ENCODE measurements at regions not wholly inside any gene's neighbourhood (a gene's known extent, or its start where the extent isn't known, plus 50 kb on each side); places are given as distances from the start of the nearest gene placed in this dataset.

- no peaks in the 10 kb centered on the region for H4K20me1 ChIP-seq (replicated peaks in 1 of 2; ENCODE audit: control insufficient read depth in 1 of 2, insufficient read depth in 2 of 2, low read length in 2 of 2)
- H2BK5ac ChIP-seq (ENCODE audit: low read depth, low read length): no peak overlapping the region
- no peak overlapping the region for H3K56ac ChIP-seq (replicated peaks; ENCODE audit: insufficient read length, low read depth, low read length)
- no peak overlapping the region for H3K4me3 ChIP-seq (ENCODE audit: extremely low read depth in 1 of 4, insufficient read depth in 2 of 4, low read depth in 3 of 4, low read length in 4 of 4)
- 85% methylated on average over 2 of the region's 2 CpGs; no CpG with 5 or more reads in 1 of the 2 experiments for WGBS, 2 experiments (ENCODE audit: extremely low coverage in 1 of 2, insufficient coverage in 1 of 2, insufficient read length in 1 of 2, insufficient replicate concordance in 2 of 2, low coverage in 1 of 2, low lambda C conversion rate in 2 of 2, missing lambda C conversion rate in 1 of 2)
- no peak overlapping the region for H2BK12ac ChIP-seq (ENCODE audit: low read depth, low read length)
- no peak overlapping the region for H2BK15ac ChIP-seq (ENCODE audit: low read length)
- TF ChIP-seq CBX8 (IDR thresholded peaks at IDR 0.05; ENCODE audit: borderline replicate concordance, low read depth, low read length) (no peak), RBBP5 (IDR thresholded peaks at IDR 0.05; ENCODE audit: borderline replicate concordance, low read depth, low read length) (no peak), TAF1 (IDR thresholded peaks at IDR 0.05; ENCODE audit: low read depth, low read length) (no peak), BRCA1 (IDR thresholded peaks at IDR 0.05; ENCODE audit: low read depth, low read length) (no peak), EZH2 (IDR thresholded peaks at IDR 0.05; ENCODE audit: low read depth, low read length, severe bottlenecking) (no peak), CBX5 (IDR thresholded peaks at IDR 0.05; ENCODE audit: low read depth, low read length) (no peak), CTBP2 (IDR thresholded peaks at IDR 0.05; ENCODE audit: borderline replicate concordance, insufficient read depth, insufficient read length, low read length) (no peak), TEAD4 (IDR thresholded peaks at IDR 0.05; ENCODE audit: low read depth, low read length) (no peak), SRF (IDR thresholded peaks at IDR 0.05; ENCODE audit: low read depth, low read length) (no peak), SP2 (IDR thresholded peaks at IDR 0.05; ENCODE audit: low read length) (no peak), SIN3A (conservative IDR thresholded peaks at IDR 0.05 in 1 of 2, IDR thresholded peaks at IDR 0.05 in 1 of 2; ENCODE audit: low read depth in 1 of 2, low read length in 2 of 2) (no peak)
- TF ChIP-seq, protein P1, sequence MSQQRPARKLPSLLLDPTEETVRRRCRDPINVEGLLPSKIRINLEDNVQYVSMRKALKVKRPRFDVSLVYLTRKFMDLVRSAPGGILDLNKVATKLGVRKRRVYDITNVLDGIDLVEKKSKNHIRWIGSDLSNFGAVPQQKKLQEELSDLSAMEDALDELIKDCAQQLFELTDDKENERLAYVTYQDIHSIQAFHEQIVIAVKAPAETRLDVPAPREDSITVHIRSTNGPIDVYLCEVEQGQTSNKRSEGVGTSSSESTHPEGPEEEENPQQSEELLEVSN (IDR thresholded peaks at IDR 0.05): no peak
- no peak overlapping the region for H4K91ac ChIP-seq (replicated peaks; ENCODE audit: insufficient read length, low read length)
- no peaks in the 10 kb centered on the region for H3K79me1 ChIP-seq (ENCODE audit: low read depth, low read length)
- no peak overlapping the region for H2AK5ac ChIP-seq (ENCODE audit: low read depth, low read length)
- H3K23ac ChIP-seq (ENCODE audit: insufficient read length): no peak overlapping the region
- H3K79me2 ChIP-seq (ENCODE audit: control insufficient read depth in 1 of 2, insufficient read depth in 2 of 2, low read length in 2 of 2): no peaks in the 10 kb centered on the region
- ChIA-PET CTCF (ENCODE audit: partially characterized antibody) (no interaction called here), POLR2A (ENCODE audit: partially characterized antibody) (no interaction called here)
- H3K27ac ChIP-seq (ENCODE audit: low read depth, low read length): no peak overlapping the region
- H3K18ac ChIP-seq (ENCODE audit: extremely low read depth, low read length): no peak overlapping the region
- no peak overlapping the region for H3K4me2 ChIP-seq (ENCODE audit: insufficient read depth in 1 of 2, low read depth in 2 of 2, low read length in 2 of 2)
- DNase-seq (ENCODE audit: low read depth in 1 of 2, low spot score in 2 of 2): no peak
- H2BK20ac ChIP-seq (ENCODE audit: low read length): no peak overlapping the region
- H3K23me2 ChIP-seq (ENCODE audit: low read depth, low read length): no peaks in the 10 kb centered on the region
- H3K4ac ChIP-seq (replicated peaks; ENCODE audit: insufficient read length, low read depth, low read length): no peak overlapping the region
- no peaks in the 10 kb centered on the region for H3K9me3 ChIP-seq (ENCODE audit: insufficient read depth in 2 of 2, low read depth in 1 of 2, low read length in 1 of 2)
- no peak overlapping the region for H2BK120ac ChIP-seq (replicated peaks; ENCODE audit: low read depth, low read length)
- H3K4me1 ChIP-seq (replicated peaks in 1 of 4; ENCODE audit: control insufficient read depth in 3 of 4, insufficient read depth in 4 of 4, low read length in 3 of 4): peaks cover 0 to 2% (median 0%) of the 10 kb centered on the region in 4 experiments; a peak in 1 of 7 replicates
- no peaks in the 10 kb centered on the region for H3K27me3 ChIP-seq (replicated peaks in 1 of 4; ENCODE audit: control insufficient read depth in 3 of 4, extremely low read depth in 1 of 4, insufficient read depth in 3 of 4, low read length in 3 of 4)
- H4K5ac ChIP-seq (ENCODE audit: insufficient read length, low read depth, low read length): no peak overlapping the region
- no peak overlapping the region for H4K8ac ChIP-seq (ENCODE audit: extremely low read depth, insufficient read depth, low read length)
- no peak overlapping the region for H3K9ac ChIP-seq (replicated peaks in 1 of 4; ENCODE audit: extremely low read depth in 1 of 4, low read depth in 3 of 4, low read length in 3 of 4)
- no peak overlapping the region for H2AFZ ChIP-seq (ENCODE audit: low read length)
- no peaks in the 10 kb centered on the region for H3K36me3 ChIP-seq (ENCODE audit: control insufficient read depth in 2 of 4, insufficient read depth in 4 of 4, low read length in 3 of 4)
- no peak overlapping the region for H3K14ac ChIP-seq (ENCODE audit: insufficient read length)
- FAIRE-seq: no peak
Measured at GRCh38 chr10:76626386-76626785, 1011.2 kb downstream of the KCNMA1 start.
